Midbrain (tissue), 1 donor: ENCODE measurements at regions not wholly inside any gene's neighbourhood (a gene's known extent, or its start where the extent isn't known, plus 50 kb on each side); places are given as distances from the start of the nearest gene placed in this dataset.
"Not testable (repeated sequence)": the region's sequence is repeated elsewhere in the genome, so short reads cannot be mapped to it uniquely, and the experiment has no call there.

ENCODE experiments used
- DNase-seq: peaks from one replicate; lab custom pipeline; 2025; lab: John Stamatoyannopoulos, UW

GRCh38 chr6:155770856-155771255, 315.2 kb upstream of the NOX3 start:
- DNase-seq = no peak

GRCh38 chr6:155770313-155770712, 314.7 kb upstream of the NOX3 start:
- no peak for DNase-seq

- DNase-seq = no peak
Observed at GRCh38 chr6:155765275-155766194, 309.9 kb upstream of the NOX3 start.

- no peak for DNase-seq
Observed at GRCh38 chr6:155762649-155763048, 307.0 kb upstream of the NOX3 start.

- DNase-seq = no peak
Observed at GRCh38 chr6:155755452-155755851, 299.8 kb upstream of the NOX3 start.

DNA sequence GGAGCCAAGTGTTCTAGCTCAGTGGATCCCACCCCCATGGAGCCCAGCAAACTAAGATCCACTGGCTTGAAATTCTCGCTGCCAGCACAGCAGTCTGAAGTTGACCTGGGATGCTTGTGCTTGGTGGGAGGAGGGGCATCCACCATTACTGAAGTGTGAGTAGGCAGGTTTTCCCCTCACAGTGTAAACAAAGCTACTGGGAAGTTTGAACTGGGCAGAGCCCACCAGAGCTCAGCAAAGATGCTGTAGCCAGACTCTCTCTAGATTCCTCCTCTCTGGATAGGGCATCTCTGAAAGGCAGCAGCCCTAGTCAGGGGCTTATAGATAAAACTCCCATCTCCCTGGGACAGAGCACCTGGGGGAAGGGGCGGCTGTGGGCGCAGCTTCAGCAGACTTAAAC, 293.1 kb upstream of the NOX3 start:
- not testable (repeated sequence) for DNase-seq

DNA sequence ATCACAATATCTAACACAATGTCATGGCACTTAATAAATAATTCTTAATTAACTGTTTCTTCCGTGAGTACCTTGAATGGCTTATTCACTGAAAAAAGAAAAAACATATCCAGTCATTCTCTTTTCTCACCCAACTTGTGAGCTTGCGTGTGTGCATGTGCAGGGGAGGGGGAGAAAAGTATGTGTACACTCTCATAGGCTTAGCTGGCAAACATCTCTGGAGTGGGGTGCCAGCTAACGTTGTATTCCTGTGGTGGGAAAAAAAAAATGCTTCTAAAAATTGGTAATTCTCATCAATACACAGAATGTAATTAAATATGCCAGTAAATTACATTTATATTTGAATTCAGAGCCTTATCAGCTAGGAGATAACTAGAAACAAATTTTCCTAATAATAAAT, 291.9 kb upstream of the NOX3 start:
- no peak for DNase-seq

DNA sequence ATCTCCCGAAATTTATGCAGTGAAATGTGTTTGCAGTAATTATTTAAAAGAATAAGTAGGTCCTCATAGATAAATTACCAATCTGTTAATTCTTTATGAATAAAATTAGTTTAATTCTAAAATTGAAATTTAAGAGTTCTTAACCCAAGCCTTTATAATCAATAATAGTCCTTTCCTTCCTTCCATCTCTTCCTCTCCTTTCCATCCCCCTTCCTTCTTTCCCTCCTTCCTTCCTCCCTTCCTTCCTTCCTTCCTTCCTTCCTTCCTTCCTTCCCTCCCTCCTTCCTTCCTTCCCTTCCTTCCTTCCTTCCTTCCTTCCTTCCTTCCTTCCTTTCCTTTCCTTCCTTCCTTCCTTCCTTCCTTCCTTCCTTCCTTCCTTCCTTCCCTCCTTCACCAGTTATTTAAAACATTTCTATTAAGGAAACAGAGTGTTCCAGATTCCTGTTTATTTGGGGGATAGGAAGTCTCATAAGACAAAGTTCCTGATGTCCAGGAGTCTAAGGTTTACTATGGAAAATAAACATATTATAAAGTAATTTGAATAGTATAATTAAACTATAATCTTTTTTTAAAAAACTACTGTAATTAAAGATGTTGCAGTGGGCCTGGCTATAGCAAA, 285.3 kb upstream of the NOX3 start:
- DNase-seq = no peak

DNA sequence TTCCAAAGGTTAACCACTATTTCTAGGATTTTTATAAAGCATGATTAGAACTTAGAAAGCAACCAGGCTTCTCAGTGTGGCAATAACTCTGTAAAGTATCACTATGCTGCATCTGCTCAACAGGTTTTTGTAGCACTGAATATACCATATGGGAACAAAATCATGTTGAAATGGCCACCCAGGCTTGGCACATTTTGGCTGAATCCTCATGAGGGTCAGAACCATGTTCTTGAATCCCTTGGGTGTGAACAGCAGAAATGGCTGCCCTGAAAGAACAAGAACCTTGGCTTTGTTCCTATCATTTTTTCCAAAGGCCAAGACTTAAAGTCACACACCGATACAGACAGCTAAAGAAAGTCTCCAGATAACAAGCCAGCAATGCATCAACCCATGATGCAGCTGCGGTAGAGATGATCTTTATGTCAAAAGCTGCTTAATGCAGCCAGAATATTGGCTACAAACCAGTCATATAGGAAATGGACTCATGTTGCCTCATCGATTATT, 283.0 kb upstream of the NOX3 start:
- DNase-seq = no peak

DNA sequence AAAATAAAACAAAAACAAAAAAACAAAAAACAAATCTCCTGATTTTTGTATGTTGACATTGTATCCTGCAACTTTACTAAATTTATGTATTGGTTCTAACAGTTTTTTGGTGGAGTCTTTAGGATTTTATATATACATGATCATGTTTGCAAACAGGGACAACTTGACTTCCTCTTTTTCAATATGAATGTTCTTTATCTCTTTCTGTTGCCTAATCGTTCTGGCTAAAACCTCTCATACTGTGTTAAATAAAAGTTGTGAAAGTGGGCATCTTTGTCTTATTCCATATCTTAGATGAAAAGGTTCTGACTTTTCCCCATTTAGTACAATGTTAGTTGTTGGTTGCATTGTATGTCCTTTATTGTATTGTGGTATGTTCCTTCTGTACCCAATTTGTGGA, 261.7 kb upstream of the NOX3 start:
- DNase-seq = no peak

GRCh38 chr6:155710704-155711103, 255.1 kb upstream of the NOX3 start:
- DNase-seq = no peak

DNA sequence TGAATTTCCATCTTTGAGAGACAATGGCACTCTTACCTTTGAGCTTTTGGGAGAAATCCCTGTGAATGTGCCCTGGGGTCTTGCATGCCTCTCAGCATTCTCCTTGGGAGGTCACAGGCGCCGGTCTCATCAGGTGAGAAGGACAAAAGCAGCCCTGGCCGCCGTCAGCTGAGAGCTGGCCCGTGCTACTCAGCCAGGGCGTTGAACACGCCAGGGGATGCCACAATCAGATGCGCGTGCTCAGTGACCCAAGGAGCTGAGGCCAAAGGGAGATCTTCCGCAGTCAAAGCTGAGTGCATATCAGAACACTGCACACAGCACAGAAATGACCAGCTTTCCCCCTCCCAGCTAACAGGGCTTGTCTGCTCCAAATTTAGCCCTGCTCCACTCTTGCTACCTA, 253.6 kb upstream of the NOX3 start:
- DNase-seq = no peak

DNA sequence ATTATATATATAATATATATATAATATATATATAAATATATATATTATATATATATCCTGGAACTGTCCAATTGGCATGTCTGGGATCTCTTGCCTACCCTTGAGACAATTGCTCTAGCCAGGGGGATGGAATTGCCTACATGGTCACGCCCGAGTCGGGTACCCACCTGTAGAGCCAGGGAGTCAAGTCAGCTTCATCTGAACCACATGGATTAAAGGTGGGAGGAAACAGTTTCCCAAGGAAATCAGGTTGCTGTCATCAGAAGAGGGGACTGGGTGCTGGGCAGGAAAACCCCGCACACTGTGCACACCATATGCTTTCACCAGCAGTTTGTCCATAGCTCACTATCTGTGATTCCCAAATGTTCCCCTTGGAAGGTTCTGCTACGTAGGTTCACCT, 252.5 kb upstream of the NOX3 start:
- DNase-seq = no peak

GRCh38 chr6:155706806-155707205, 251.2 kb upstream of the NOX3 start:
- no peak for DNase-seq

GRCh38 chr6:155706341-155706740, 250.7 kb upstream of the NOX3 start:
- DNase-seq = no peak

GRCh38 chr6:155701342-155701741, 245.7 kb upstream of the NOX3 start:
- no peak for DNase-seq

DNA sequence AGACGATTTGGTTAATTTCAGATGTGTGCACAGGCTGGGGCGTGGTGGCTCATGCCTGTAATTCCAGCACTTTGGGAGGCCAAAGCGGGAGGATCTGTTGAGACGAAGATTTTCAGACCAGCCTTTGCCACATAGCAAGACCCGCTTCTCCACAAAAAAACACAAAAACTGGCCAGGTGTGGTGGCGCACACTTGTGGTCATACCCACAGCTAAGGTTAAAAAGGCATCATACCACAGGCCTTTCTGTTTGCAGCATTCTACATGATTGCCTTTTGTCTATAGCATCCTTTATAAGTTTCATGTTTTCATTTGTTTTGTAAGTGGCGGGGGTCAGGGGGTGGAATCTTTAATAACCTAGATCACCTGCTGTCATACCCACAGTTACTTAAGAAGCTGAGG, 239.9 kb upstream of the NOX3 start:
- DNase-seq = no peak

DNA sequence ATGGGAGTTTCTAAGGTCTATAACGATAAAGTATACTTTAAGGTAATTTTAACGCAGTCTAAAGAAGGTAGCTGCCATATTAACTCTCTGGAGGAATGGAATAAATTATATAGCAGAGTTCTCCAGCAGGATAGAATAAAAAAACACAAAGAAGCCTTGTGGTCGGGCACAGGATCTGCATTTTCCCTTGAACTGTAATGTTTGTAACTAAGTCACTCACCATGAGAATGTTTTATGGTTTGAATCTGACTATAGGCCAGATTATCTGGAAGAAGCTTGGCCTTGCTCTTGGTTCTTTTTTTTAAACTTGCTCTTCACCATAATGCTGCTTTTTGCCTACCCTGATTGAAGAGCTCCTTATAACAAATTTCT, 238.8 kb upstream of the NOX3 start:
- DNase-seq = no peak

DNA sequence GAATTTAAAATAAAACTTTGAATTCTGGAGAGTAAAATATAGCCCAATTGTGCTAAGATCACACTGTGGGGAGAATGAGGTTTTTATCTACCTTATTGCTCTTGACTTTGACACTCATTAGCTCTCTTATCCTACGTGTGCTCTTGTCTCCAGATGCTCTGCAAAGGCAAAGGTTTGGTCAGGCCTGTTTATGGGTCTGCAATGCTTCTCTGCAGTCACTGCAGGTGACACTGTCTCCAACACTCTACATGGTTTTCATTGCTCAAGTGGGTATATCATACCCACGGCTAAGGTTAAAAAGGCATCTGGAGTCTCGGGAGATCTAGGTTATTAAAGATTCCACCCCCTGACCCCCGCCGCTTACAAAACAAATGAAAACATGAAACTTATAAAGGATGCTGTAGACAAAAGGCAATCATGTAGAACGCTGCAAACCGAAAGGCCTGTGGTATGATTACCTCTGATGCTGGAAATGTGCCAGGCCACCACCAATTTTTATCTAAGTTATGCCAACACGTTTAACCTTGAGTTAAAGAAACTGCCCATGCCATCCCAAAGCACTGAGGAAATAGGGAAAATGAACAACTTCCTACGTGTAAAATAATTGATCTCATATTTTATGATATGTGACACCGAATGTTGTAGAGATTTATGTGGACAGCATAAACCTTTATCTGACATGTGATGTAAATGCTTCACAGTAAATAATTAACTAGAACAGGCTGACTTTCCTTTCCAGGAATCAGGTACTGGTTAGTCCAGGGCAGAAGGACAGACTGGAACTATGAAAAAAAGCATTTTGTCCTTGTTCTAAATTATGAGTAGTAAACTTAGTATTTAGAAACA, 238.2 kb upstream of the NOX3 start:
- no peak for DNase-seq

DNA sequence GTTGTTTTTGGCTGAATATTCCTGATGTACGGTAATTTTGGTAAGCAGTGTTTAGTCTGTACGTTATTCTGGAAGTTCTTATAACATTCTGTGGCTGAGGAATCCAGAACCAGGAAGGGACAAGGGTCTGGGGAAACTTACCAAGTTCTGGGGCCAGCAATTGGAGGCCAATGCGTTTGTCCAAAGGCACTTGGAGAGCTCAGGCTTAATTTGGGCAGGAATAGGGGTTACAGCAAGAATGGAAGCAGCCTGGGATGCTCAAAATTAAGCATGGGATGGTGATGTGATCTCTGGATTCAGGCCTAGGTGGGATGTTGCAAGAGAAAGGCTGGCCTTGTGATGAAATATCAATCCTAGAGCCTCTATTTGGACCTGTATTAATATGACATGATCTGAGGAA, 235.2 kb upstream of the NOX3 start:
- no peak for DNase-seq

- DNase-seq = no peak
Observed at GRCh38 chr6:155687645-155688044, 232.0 kb upstream of the NOX3 start.

GRCh38 chr6:155684416-155685196, 229.0 kb upstream of the NOX3 start:
- DNase-seq = no peak
